H1 (cell line): ENCODE measurements at regions not wholly inside any gene's neighbourhood (a gene's known extent, or its start where the extent isn't known, plus 50 kb on each side); places are given as distances from the start of the nearest gene placed in this dataset.

Experiments used
- EZH2 ChIP-seq: fragments of 200-600 bp; sonication (generic); IDR thresholded peaks from 2 replicates; pipeline ENCODE4 v1.7.1; 2012; ENCODE audit warnings: low read depth, mild to moderate bottlenecking, moderate library complexity, low read length, inconsistent platforms; ENCODE audit not compliant: severe bottlenecking
- JUN ChIP-seq: IDR thresholded peaks from 2 replicates; pipeline ENCODE4 v1.6.1; 2011; ENCODE audit warnings: low read depth, mild to moderate bottlenecking, improper control_type of control experiment, low read length
- SP4 ChIP-seq: IDR thresholded peaks from 2 replicates; pipeline ENCODE4 v1.6.1; 2012; ENCODE audit warnings: low read length, inconsistent platforms
- TCF12 ChIP-seq: IDR thresholded peaks from 2 replicates; pipeline ENCODE4 v1.6.1; 2011; ENCODE audit warnings: low read depth, mild to moderate bottlenecking, low read length

- no peak for TF ChIP-seq SP4
- no peak for TF ChIP-seq EZH2
- no peak for TF ChIP-seq TCF12
- no peak for TF ChIP-seq JUN
These were observed 784.6 kb upstream of the ZNF608 start (continued) for GRCh38 chr5:125530833-125531615.
